ENCODE measurements at regions not wholly inside any gene's neighbourhood (a gene's known extent, or its start where the extent isn't known, plus 50 kb on each side); places are given as distances from the start of the nearest gene placed in this dataset.

DNA sequence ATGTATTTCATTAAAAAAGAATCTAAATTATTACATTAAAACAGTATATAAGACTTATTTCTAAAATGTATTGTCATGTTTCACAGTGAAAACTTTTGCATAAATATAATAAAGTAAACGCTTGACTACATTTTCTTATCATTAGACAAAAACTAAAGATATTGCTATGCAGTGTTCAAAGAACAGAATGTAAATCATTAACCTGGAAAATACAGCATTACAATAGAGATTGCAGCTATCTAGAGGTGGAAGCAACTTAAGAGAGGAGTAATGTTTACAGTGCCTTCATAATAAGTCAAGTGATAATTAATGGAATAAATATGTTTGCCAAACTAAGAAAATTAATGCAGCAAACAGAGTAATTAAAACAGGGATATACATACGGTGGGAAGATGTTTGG, 940.9 kb downstream of the FSTL5 start:
- no peak for DNase-seq

DNA sequence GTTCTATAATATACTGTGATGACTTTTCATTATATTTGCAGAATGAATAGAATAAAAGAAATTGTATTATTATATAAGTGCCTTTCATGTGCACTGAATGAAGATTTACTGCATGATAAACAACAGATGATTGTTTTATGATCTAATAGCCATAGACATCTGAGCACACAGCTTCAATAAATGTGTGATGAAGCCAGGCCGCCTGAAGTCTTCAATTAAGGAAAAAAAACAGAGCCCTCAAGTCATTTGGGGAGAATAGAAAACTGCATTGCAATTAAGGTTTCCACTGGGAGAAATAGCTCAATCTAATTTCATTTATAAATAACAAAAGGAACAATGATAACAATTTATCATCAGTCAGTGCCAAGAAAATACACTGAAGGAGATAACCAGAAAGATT, 955.2 kb downstream of the FSTL5 start:
- no peak for DNase-seq

DNA sequence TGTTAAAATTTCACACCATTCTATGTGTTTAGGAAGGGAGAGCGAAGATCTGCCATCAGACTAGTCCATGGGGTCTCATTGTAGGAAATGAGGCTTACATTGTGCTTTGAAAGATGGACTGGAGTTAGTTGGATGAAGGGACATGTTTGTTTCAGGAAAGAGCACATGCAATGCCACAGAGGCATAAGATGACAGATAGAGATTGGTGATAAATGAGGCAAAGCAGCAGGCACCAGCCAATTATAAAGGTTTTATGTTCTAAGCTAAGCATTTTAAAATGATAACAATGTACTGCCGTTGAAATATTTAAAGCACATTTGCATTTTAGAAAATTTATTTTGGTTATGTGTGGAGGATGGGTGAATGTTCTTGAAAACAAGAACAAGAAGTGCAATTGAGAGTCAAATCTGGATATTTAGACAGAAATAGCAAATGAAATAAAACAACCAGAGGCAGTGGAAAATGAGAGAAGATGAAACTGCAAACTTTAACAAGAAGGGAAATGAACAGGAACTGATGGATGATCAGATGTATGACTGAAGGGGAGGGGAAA, 957.2 kb downstream of the FSTL5 start:
- no peak for DNase-seq

DNA sequence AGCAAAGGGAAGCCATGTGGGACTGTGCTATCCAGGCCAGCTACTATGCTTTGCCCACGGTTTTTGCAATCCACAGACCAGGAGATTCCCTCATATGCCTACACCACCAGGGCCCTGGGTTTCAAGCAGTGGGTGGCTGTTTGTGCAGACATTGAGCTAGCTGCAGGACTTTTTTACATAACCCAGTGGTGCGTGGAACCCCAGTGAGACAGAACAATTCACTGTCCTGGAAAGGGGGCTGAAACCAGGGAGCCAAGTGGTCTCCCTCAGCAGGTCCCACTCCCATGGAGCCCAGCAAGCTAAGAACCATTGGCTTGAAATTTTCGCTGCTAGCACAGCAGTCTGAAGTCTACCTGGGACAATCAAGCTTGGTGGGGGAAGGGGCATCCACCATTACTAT, 959.9 kb downstream of the FSTL5 start:
- DNase-seq: no peak

DNA sequence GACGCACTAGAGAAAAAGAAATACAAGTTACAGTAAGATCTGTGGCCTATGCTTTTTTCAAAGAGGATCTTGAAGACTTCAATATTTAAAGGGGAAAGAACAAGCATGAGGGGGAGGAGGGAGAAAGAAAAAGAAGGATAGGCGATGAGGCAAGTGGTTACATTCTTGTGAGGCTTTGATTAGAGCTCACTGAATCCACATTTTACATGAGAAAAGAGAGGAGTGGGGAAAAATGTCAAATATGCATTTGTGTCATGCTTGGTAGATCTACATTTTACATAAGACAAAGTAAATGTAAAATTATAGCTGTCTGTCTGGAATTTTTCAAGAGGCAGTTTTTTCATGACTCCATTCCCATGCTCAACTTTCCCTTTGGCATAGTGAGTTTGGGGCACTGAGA, 965.9 kb downstream of the FSTL5 start:
- DNase-seq: no peak

DNA sequence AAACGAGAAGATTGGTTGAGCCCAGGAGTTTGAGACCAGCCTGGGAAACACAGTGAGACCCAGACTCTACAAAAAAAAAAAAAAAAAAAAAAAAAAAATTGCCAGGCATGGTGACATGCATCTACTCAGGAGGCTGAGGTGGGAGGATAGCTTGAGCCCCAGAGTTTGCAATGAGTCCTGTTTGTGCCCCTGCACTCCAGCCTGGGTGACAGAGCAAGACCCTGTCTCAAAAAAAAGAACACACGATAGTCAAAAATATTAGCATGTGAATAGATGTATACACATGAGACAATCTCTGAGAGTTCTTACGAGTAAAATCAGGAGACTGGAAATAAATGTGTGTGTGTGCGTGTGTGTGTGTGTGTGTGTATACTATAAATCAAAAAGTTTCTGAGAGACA, 966.3 kb downstream of the FSTL5 start:
- DNase-seq: no peak

DNA sequence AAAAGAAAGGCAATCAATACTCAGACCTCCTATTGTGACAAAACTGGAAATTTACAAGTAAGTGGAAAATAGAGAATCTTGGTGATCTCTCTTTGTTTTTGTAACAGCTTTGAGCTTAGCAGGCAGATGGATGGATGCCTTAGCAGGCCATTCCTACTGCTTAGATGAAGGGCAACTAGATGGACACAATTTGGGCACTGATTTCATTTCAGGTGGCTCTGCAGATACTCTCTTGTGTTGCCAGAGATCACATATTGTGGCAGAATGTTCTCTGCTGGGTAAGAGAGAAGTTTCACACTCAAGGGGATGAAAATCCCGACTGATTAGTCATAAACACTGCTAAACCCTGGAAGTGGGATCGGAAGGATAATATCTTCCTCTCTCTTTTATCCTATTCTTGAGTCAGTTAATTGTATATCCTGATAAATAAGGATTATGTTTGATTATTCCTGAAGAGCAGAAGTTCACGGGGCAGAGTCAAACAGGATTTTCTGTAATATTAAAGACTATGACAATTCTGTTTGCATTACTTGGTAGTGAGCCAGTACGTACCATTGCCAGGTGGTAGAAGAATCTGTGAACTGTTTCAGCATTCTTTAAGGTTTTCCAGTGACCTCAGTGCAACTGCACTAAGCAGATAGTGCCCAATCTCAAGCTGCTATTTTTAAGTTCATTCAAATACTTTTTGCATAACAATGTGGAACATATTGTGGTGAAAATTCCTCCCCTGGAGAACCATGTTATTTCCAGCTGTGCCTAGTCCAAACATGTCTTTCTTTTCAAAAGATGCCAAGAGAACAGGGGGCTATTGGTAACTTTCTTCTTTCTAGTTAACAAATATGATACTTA, 974.3 kb downstream of the FSTL5 start:
- no peak for DNase-seq

DNA sequence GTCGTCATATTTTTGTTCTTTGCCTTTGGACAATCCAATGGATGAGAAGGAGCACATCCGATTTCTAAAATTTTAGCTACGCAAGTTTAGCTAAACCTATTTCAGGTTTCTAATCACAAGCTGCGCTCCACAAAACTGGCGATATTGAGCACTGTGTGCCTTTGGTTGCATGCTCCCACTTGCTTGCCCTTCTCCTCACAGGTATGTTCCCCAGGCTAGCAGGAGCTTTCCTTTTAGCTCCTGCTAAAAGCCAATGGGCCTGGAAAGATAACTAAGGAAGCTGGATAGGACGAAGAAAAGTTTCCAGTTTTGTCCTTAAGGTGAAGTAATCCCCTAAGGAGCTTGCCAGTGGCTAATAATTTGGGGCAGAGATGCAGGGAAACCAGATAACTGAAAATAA, 975.2 kb downstream of the FSTL5 start:
- DNase-seq: no peak

DNA sequence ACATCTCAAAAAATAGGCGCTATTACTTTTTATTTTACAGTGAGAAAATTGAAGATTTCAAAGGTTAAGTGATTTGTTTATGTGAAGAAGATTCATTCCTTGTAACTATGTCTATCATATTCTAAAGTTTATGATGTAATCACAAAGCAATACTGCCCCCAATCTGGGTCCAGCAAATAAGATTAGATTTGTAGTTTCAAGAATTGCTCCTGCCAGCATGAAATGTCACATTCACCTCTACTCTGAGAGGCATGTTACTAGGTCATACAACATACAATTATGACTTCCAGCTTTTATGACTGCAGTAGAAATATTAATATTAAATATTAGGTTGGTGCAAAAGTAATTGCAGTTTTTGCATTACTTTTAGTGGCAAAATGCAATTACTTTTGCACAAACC, 976.2 kb downstream of the FSTL5 start:
- DNase-seq: no peak

DNA sequence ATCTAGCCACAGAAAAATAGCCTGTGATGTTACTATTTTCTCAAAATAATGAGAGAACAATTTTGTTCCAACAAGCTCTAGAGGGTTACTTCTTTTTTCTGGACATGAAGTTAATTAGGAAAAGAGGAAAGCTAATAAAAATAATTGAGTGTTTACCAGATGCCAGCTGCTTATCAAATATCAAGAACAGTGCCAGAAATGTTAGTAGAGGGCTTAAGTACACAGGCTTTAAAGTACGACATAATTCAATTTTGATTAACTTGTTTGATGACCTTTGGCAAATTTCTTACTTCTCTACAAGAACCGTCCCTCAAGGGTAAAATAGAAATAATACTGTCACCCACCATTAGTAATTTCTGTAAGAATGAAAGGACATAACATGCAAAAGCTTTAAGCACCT, 977.0 kb downstream of the FSTL5 start:
- DNase-seq: no peak

DNA sequence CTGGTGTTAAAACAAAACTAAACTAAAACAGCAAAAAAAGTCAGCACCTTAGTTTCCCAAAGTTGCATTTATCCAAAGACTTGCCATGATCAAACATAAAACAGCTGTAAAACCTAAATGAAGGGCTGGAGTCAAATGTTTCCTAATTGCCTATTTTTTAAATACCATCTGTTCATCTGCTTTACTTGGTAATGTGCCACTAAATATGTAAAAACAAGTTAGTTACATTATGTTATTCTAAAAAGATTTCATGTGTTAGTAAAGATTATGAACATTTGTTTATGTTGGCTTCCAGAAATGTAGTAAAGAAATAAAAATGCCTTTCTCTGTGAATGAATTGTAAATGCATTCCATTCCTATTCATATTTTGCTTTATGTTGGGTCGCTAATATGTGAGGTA, 977.8 kb downstream of the FSTL5 start:
- DNase-seq: no peak

DNA sequence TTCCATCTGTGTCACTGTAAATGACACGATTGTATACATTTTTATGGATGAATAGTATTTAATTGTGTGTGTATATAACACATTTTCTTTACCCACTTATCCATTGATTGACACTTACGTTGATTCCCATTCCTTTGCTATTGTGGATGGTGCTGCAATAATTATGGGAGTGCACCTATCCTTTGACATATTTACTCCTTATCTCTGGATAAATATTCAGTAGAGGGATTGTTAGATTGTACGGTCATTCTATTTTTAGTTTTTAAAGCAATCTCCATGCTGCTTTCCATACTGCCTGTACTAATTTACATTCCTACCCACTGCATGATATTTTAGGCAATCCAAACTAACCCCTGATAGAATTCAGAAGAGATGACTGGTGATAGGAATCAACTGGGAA, 980.1 kb downstream of the FSTL5 start:
- no peak for DNase-seq

DNA sequence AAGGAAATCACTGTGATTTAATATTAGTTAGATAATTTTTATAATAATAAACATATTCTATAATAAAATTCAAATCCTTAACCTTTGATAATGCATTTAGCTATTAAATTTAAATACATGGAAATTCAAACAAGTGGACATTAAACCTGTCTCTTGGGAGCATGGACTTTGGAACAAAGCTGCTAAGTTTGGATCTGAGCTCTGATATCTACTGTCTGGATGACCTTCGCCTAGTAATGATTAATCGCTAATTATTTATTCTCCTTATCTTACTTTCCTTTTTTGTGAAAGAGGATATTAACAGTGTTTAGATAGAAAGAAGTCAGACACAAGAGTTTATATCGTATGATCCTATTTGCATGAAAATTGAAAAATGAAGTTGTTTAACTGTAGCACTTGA, 980.9 kb downstream of the FSTL5 start:
- DNase-seq: no peak

DNA sequence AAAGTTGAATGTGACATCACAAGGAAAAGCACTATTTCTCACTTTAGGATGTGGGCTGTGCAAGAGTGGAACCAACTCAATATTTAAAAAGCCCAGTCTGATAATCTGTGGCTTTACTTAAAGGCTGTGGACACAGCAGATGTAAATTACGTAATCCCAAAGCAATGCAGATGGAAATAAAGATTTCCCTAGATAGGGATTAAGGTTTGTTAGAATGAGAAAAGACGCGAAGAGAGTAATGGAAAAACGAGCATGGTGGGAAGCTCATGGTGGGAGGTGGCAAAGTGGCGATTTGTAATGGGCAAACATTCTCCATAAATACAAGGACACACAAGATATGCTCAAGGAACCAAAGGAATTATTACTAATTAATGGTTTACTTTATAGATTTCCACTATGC, 985.5 kb downstream of the FSTL5 start:
- no peak for DNase-seq

DNA sequence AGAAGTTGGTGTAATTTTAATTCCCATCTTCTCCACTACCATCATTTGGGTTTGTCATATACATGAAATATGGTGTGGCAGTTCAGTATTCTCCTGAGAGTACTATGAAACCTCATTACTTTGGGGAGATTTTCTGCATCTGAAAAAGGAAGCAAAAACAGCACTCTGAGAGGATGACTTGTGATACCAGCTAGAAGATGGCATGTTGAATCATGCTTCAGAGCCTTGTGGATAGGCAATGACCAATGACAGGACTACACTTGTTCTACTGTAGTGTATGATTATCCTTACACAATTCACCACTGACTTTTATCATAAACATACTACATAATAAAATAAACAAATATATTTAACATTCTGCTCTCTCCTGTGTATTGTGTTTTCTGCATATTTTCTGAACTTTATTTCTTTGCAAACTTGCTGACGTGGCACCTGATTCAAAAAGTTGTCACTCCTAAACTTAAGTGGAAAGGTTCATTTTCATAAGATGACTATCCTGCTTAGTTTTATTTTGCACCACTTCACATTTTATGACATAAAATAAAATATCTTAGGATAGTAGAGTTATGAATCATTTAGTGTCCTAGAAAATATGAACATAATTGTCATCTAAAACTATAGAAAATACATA, 991.3 kb downstream of the FSTL5 start:
- no peak for DNase-seq

DNA sequence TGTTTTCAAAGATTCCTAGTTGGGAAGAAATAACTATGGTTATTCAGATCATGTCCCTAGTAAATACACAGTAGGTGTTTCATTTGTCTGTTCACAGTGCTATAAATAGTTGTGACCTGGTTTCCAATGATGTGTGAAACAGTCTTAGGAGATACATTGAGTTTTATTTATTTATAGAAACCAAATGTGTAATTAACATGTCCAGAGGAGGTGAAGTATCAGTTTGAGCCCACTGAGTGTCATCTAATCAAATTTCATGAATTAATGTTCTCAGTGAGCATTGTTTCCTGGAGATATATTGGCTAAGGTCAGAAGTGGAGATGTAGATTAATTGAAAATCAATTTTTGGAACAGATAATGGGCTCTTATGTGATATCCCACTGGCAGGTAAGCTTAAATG, 996.3 kb downstream of the FSTL5 start:
- no peak for DNase-seq

DNA sequence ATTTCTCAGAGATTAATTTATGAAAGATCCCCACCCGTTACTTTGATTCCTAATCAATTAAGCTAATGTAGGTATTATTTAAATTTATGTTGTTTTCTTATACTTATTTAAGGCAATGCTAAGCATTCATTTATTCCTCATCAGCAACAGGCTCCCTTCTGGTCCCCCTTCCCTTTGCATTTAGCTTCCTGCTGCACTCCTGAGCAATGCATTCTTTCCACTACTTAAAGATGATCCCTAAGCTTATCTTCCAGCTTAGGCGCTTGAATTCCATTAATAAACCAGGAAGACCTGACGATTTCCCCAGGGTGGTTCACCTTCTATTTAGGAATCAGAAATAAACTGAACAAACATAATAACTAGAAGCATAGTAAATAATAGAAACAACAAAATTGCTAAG, 1003.1 kb downstream of the FSTL5 start:
- DNase-seq: no peak

DNA sequence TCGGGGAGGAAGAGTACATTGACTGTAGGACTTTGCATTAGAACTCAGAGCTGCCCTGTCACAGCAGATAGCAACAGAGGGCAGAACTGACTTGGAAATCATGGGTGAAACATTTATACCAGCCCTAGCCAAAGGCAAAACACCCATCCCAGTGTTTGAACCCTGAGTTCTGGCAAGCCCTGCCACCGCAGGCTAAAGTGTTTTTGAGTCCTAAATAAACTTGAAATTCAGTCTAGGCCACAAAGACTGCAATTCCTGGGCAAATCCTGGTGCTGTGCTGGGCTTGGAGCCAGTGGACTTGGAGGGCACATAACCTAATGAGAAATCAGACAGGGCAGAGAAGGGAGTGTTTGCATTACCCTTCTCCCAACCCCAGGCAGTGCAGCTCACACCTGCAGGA, 1015.7 kb downstream of the FSTL5 start:
- no peak for DNase-seq

DNA sequence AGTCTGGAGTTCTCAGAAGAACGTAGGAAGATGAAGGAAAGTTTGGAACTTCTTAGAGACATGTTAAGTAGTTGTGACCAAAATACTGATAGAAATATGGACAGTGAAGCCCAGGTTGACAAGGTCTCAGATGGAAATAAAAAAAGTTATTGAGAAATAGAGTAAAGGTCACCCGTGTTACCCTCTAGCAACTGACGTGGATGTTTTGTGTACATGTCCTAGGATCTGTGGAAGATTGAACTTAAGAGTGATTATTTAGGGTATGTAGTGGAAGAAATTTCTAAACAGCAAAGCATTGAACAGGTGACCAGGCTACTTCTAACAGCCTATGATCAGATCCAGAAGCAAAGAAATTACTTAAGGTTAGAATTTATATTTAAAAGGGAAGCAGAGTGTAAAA, 1020.4 kb downstream of the FSTL5 start:
- no peak for DNase-seq

DNA sequence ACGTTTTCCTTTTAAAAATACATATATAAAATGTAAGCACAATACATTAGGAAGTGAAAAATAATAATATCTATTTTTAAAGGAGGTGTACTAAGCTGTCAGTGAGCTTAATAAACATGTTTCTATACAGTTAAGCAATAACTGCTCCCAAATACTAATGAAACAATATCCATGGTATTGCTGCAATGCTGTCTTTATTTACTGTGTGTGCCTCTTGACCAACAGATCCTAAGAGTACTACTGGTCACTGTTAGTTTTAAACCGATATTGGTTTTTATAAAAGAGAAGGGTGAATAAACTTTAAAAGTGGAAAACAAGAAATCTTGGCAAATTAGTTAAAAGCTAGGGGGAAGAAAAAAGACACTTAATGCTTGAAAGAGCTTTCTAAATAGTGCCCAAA, 1029.0 kb downstream of the FSTL5 start:
- DNase-seq: no peak

DNA sequence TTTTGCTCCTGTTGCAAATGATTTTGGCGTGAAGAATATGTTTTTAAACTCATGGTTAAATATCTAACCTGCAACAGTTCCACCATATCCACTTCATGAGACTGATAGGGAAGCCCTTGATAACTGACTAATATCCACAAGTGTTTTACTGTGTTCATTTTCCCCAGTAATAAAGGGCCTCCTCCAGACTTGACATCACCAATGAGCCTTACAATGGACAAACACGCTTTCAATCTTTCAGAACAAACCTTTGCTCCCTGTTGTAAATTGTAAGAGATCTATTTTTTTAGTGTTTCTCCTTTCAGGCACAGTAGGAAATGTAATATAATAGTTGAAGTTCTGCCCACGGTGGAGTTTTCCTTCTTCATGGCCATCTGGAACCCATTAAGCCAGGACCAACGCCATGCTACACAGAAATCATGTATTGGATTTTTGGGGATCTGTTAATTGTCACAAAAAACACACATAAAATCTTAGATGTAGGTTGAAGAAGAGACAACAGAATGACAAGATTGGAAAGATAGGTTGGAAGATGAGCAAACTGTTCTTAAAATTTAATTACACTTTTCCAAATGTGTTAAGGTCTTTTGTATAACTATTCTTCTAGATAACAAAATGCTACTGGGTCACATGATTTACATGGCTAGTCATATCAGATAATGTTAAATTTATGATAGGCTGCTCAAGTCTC, 1030.1 kb downstream of the FSTL5 start:
- DNase-seq: no peak

DNA sequence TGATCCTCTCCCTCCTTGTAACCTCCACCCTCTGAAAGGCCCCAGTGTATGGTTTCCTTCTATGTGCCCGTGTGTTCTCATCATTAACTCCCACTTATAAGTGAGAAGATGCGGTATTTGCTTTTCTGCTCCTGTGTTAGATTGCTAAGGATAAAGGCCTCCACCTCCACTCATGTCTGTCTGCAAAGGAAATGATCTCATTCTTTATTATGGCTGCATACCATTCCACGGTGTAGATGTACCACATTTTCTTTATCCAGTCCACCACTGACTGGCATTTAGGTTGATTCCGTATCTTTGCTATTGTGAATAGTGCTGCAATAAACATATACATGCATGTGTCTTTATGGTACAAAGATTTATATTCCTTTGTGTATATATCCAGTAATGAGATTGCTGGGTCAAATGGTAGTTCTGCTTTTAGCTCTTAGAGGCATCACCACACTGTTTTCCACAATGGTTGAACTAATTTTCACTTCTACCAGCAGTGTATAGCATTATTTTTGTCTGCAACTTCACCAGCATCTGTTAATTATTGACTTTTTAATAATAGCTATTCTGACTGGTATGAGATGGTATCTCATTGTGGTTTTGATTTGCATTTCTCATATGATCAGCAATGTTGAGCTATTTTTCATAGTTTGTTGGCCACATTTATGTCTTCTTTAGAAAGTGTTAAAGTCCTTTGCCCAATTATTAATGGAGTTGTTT, 1030.9 kb downstream of the FSTL5 start:
- no peak for DNase-seq

DNA sequence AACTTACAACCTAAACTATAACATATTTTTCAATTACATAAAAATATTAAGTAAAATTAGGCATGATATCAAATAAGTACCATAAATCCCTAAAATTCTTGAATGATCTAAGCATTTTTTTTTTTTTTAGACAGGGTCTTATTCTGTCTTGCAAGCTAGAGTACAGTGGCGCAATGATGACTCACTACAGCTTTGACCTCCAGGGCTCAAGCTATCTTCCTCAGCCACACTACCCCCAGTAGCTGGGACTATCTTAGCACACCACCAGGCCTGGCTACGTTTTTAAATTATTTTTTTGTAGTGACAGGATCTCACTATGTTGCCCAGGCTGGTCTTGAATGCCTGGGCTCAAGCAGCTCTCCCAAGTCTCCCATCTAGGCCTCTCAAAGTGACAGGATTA, 1042.3 kb downstream of the FSTL5 start:
- no peak for DNase-seq

Data from hematopoietic multipotent progenitor cell treated with erythropoietin and hydrocortisone succinate and interleukin-3 and kit ligand, for 4 days (in vitro differentiated cells).